ENCODE measurements at regions not wholly inside any gene's neighbourhood (a gene's known extent, or its start where the extent isn't known, plus 50 kb on each side); places are given as distances from the start of the nearest gene placed in this dataset.
"Not testable (repeated sequence)": the region's sequence is repeated elsewhere in the genome, so short reads cannot be mapped to it uniquely, and the experiment has no call there.

GRCh38 chr1:118589238-118589846, 398.8 kb downstream of the TBX15 start:
- peaks cover 2 to 10% of the 10 kb centered on the region in 2 donors for H3K9me3 Mint-ChIP-seq

GRCh38 chr1:118588566-118588965, 399.6 kb downstream of the TBX15 start:
- DNase-seq (no peak), ATAC-seq (replicated peaks in 1 of 2) (no peak)
- Mint-ChIP-seq H3K4me3 (no peak overlapping the region), H3K4me1 (ENCODE audit: low read depth) (no peaks in the 10 kb centered on the region), H3K9me3 (peaks cover 2 to 8% of the 10 kb centered on the region in 2 donors), H3K36me3 (ENCODE audit: insufficient read depth in 2 of 2) (no peaks in the 10 kb centered on the region), H3K27me3 (ENCODE audit: low read depth) (no peaks in the 10 kb centered on the region), H3K27ac (no peak overlapping the region)

More at GRCh38 chr1:118589238-118589846, 398.8 kb downstream of the TBX15 start:
- no peak for DNase-seq
- H3K27ac Mint-ChIP-seq: no peak overlapping the region
- H3K4me1 Mint-ChIP-seq (ENCODE audit: low read depth): no peaks in the 10 kb centered on the region
- H3K36me3 Mint-ChIP-seq (ENCODE audit: insufficient read depth in 2 of 2): no peaks in the 10 kb centered on the region
- no peaks in the 10 kb centered on the region for H3K27me3 Mint-ChIP-seq (ENCODE audit: low read depth)
- ATAC-seq (replicated peaks in 1 of 2): no peak
- H3K4me3 Mint-ChIP-seq: no peak overlapping the region

GRCh38 chr1:118578276-118578675, 393.2 kb upstream of the SPAG17 start:
- Mint-ChIP-seq H3K9me3 (peaks cover 7% of the 10 kb centered on the region in 2 donors), H3K4me3 (no peak overlapping the region), H3K27ac (no peak overlapping the region), H3K4me1 (ENCODE audit: low read depth) (no peaks in the 10 kb centered on the region), H3K27me3 (ENCODE audit: low read depth) (no peaks in the 10 kb centered on the region), H3K36me3 (ENCODE audit: insufficient read depth in 2 of 2) (peaks cover 4 to 5% of the 10 kb centered on the region in 2 donors)
- no peak for DNase-seq
- ATAC-seq (replicated peaks in 1 of 2): no peak

GRCh38 chr1:118575060-118575459, 390.0 kb upstream of the SPAG17 start:
- DNase-seq (no peak), ATAC-seq (replicated peaks in 1 of 2) (no peak)
- Mint-ChIP-seq H3K4me1 (ENCODE audit: low read depth) (no peaks in the 10 kb centered on the region), H3K36me3 (ENCODE audit: insufficient read depth in 2 of 2) (peaks cover 4 to 5% of the 10 kb centered on the region in 2 donors), H3K27ac (no peak overlapping the region), H3K27me3 (ENCODE audit: low read depth) (no peaks in the 10 kb centered on the region), H3K4me3 (no peak overlapping the region), H3K9me3 (peaks cover 6 to 7% of the 10 kb centered on the region in 2 donors)

GRCh38 chr1:118564961-118565703, 380.1 kb upstream of the SPAG17 start:
- H3K9me3 Mint-ChIP-seq: peaks cover 0 to 3% of the 10 kb centered on the region in 2 donors
- H3K36me3 Mint-ChIP-seq (ENCODE audit: insufficient read depth in 2 of 2): no peaks in the 10 kb centered on the region
- H3K27me3 Mint-ChIP-seq (ENCODE audit: low read depth): no peaks in the 10 kb centered on the region
- no peak overlapping the region for H3K4me3 Mint-ChIP-seq
- no peak overlapping the region for H3K27ac Mint-ChIP-seq
- DNase-seq (no peak), ATAC-seq (replicated peaks in 1 of 2) (no peak)
- no peaks in the 10 kb centered on the region for H3K4me1 Mint-ChIP-seq (ENCODE audit: low read depth)

GRCh38 chr1:118563981-118564951, 379.2 kb upstream of the SPAG17 start:
- Mint-ChIP-seq H3K27ac (no peak overlapping the region), H3K4me1 (ENCODE audit: low read depth) (no peaks in the 10 kb centered on the region), H3K27me3 (ENCODE audit: low read depth) (no peaks in the 10 kb centered on the region), H3K9me3 (peaks cover 0 to 3% of the 10 kb centered on the region in 2 donors), H3K4me3 (no peak overlapping the region), H3K36me3 (ENCODE audit: insufficient read depth in 2 of 2) (no peaks in the 10 kb centered on the region)
- ATAC-seq (replicated peaks in 1 of 2) (no peak), DNase-seq (no peak)

- no peaks in the 10 kb centered on the region for H3K27me3 Mint-ChIP-seq (ENCODE audit: low read depth)
- no peak overlapping the region for H3K27ac Mint-ChIP-seq
- peaks cover 0 to 3% of the 10 kb centered on the region in 2 donors for H3K36me3 Mint-ChIP-seq (ENCODE audit: insufficient read depth in 2 of 2)
- peaks cover 6 to 7% of the 10 kb centered on the region in 2 donors for H3K9me3 Mint-ChIP-seq
- no peak overlapping the region for H3K4me3 Mint-ChIP-seq
- DNase-seq: no peak
- H3K4me1 Mint-ChIP-seq (ENCODE audit: low read depth): no peaks in the 10 kb centered on the region
- no peak for ATAC-seq (replicated peaks in 1 of 2)
These were observed 373.9 kb upstream of the SPAG17 start for GRCh38 chr1:118558933-118559332.

GRCh38 chr1:118556936-118557335, 371.9 kb upstream of the SPAG17 start:
- H3K27ac Mint-ChIP-seq: no peak overlapping the region
- no peaks in the 10 kb centered on the region for H3K4me1 Mint-ChIP-seq (ENCODE audit: low read depth)
- DNase-seq (no peak), ATAC-seq (replicated peaks in 1 of 2) (no peak)
- H3K27me3 Mint-ChIP-seq (ENCODE audit: low read depth): no peaks in the 10 kb centered on the region
- H3K9me3 Mint-ChIP-seq: peaks cover 7 to 11% of the 10 kb centered on the region in 2 donors
- peaks cover 0 to 3% of the 10 kb centered on the region in 2 donors for H3K36me3 Mint-ChIP-seq (ENCODE audit: insufficient read depth in 2 of 2)
- H3K4me3 Mint-ChIP-seq: no peak overlapping the region

- Mint-ChIP-seq H3K4me3 (no peak overlapping the region), H3K27ac (no peak overlapping the region)
These were observed 370.6 kb upstream of the SPAG17 start for GRCh38 chr1:118555638-118556037.

GRCh38 chr1:118535901-118536300, 350.9 kb upstream of the SPAG17 start:
- no peaks in the 10 kb centered on the region for H3K4me1 Mint-ChIP-seq (ENCODE audit: low read depth)
- no peaks in the 10 kb centered on the region for H3K36me3 Mint-ChIP-seq (ENCODE audit: insufficient read depth in 2 of 2)
- no peaks in the 10 kb centered on the region for H3K27me3 Mint-ChIP-seq (ENCODE audit: low read depth)
- H3K9me3 Mint-ChIP-seq: peaks cover 0 to 2% of the 10 kb centered on the region in 2 donors
- DNase-seq: no peak
- no peak overlapping the region for H3K27ac Mint-ChIP-seq
- H3K4me3 Mint-ChIP-seq: no peak overlapping the region
- ATAC-seq (replicated peaks in 1 of 2): no peak

More at GRCh38 chr1:118555638-118556037, 370.6 kb upstream of the SPAG17 start:
- no peaks in the 10 kb centered on the region for H3K4me1 Mint-ChIP-seq (ENCODE audit: low read depth)
- H3K9me3 Mint-ChIP-seq: peaks cover 9 to 12% of the 10 kb centered on the region in 2 donors
- no peak for DNase-seq
- no peaks in the 10 kb centered on the region for H3K27me3 Mint-ChIP-seq (ENCODE audit: low read depth)
- no peak for ATAC-seq (replicated peaks in 1 of 2)
- H3K36me3 Mint-ChIP-seq (ENCODE audit: insufficient read depth in 2 of 2): peaks cover 0 to 3% of the 10 kb centered on the region in 2 donors

GRCh38 chr1:118511922-118512321, 326.9 kb upstream of the SPAG17 start:
- H3K4me1 Mint-ChIP-seq (ENCODE audit: low read depth); H3K36me3 Mint-ChIP-seq (ENCODE audit: insufficient read depth in 2 of 2); DNase-seq; H3K27me3 Mint-ChIP-seq (ENCODE audit: low read depth); H3K27ac Mint-ChIP-seq; H3K4me3 Mint-ChIP-seq; H3K9me3 Mint-ChIP-seq; ATAC-seq (replicated peaks in 1 of 2): not testable (repeated sequence)

GRCh38 chr1:118504867-118505266, 319.8 kb upstream of the SPAG17 start:
- H3K4me3 Mint-ChIP-seq: no peak overlapping the region
- H3K36me3 Mint-ChIP-seq (ENCODE audit: insufficient read depth in 2 of 2): peaks cover 0 to 3% of the 10 kb centered on the region in 2 donors
- no peak for DNase-seq
- no peaks in the 10 kb centered on the region for H3K4me1 Mint-ChIP-seq (ENCODE audit: low read depth)
- H3K27me3 Mint-ChIP-seq (ENCODE audit: low read depth): no peaks in the 10 kb centered on the region
- H3K27ac Mint-ChIP-seq: no peak overlapping the region
- peaks cover 2 to 9% of the 10 kb centered on the region in 2 donors for H3K9me3 Mint-ChIP-seq
- ATAC-seq (replicated peaks in 1 of 2): no peak

- H3K4me1 Mint-ChIP-seq (ENCODE audit: low read depth): no peaks in the 10 kb centered on the region
- no peak for ATAC-seq (replicated peaks in 1 of 2)
These were observed 319.2 kb upstream of the SPAG17 start for GRCh38 chr1:118504221-118504644.

More at GRCh38 chr1:118504221-118504644, 319.2 kb upstream of the SPAG17 start:
- no peak overlapping the region for H3K4me3 Mint-ChIP-seq
- peaks cover 0 to 3% of the 10 kb centered on the region in 2 donors for H3K36me3 Mint-ChIP-seq (ENCODE audit: insufficient read depth in 2 of 2)
- no peak for DNase-seq
- H3K27ac Mint-ChIP-seq: no peak overlapping the region
- H3K9me3 Mint-ChIP-seq: peaks cover 2 to 9% of the 10 kb centered on the region in 2 donors
- H3K27me3 Mint-ChIP-seq (ENCODE audit: low read depth): no peaks in the 10 kb centered on the region
